Spleen (tissue), 3 donors: ENCODE measurements at regions not wholly inside any gene's neighbourhood (a gene's known extent, or its start where the extent isn't known, plus 50 kb on each side); places are given as distances from the start of the nearest gene placed in this dataset.

Source experiments
- POLR2A ChIP-seq, 3 donors: fragments of 450-650 bp; IDR thresholded peaks; one replicate each; pipeline ENCODE4 v1.5.1; 2017; ENCODE audit warnings: antibody characterized with exemption in 3 of 3, mild to moderate bottlenecking in 1 of 3
- POLR2AphosphoS5 ChIP-seq, 3 donors: sonication (generic); formaldehyde crosslinking; IDR thresholded peaks; one replicate each; pipeline ENCODE4 v1.5.1; 2017; ENCODE audit warnings: antibody characterized with exemption in 3 of 3

DNA sequence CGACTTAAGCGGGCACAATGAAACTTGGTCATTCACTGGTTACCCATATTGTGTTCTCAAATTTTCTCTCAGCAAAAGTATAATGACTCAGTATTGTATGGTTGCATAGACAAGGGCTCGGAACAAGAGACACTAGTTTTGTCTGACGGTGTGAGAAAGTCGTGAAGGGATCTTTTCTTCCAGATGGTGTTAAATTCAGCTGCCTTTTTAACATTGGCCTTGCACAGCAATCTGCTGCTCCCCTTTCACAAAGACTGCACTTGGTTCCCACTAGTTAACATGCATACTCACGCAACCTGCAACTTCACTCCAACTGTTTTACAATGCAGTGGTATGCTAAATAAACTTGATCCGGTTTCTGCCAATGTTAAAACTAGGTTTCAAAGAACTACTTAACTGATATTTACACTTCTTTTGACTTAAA, 219.2 kb downstream of the MEF2C start:
- no peak for TF ChIP-seq POLR2AphosphoS5 (IDR thresholded peaks at IDR 0.05)
- TF ChIP-seq POLR2A (IDR thresholded peaks at IDR 0.05) = no peak
